Adrenal gland (tissue), 9 donors: ENCODE measurements at regions not wholly inside any gene's neighbourhood (a gene's known extent, or its start where the extent isn't known, plus 50 kb on each side); places are given as distances from the start of the nearest gene placed in this dataset.

ENCODE experiments used
- DNase-seq, 7 donors: peaks; one replicate each; pipeline ENCODE4 v3.0.0-alpha.2; 2019 to 2020
- H3K27ac ChIP-seq, 5 donors: fragments of 200-600 bp; sonication (generic) in 4 of 5; 1 replicate in 3 of 5; 2 replicates in 2 of 5; pipeline versions ENCODE4 v1.5.1 to v1.8.0; 2016 to 2020; ENCODE audit warnings: mild to moderate bottlenecking in 1 of 5
- H3K27me3 ChIP-seq: fragments of 200-600 bp; 2 replicates; pipeline ENCODE4 v1.8.0; 2021
- H3K36me3 ChIP-seq, 2 donors: fragments of 200-600 bp; replicated peaks in 1 of 2; 1 replicate in 1 of 2; 2 replicates in 1 of 2; pipeline versions ENCODE4 v1.5.1 to v1.8.0; 2018 to 2022
- H3K4me1 ChIP-seq, 2 donors: fragments of 200-600 bp; replicated peaks in 1 of 2; 1 replicate in 1 of 2; 2 replicates in 1 of 2; pipeline versions ENCODE4 v1.5.1 to v1.8.0; 2018 to 2021
- H3K4me3 ChIP-seq, 4 donors: fragments of 200-600 bp; sonication (generic) in 3 of 4; one replicate each; pipeline ENCODE4 v1.5.1; 2016 to 2018
- H3K9me3 ChIP-seq, 3 donors: fragments of 200-600 bp; sonication (generic) in 1 of 3; replicated peaks in 1 of 3; 1 replicate in 2 of 3; 2 replicates in 1 of 3; pipeline versions ENCODE4 v1.5.1 to v1.8.0; 2016 to 2021
- POLR2A ChIP-seq, 2 donors: fragments of 450-650 bp; IDR thresholded peaks; one replicate each; pipeline ENCODE4 v1.6.1; 2017; ENCODE audit warnings: antibody characterized with exemption in 2 of 2, mild to moderate bottlenecking in 2 of 2, moderate library complexity in 1 of 2
- WGBS, 4 donors: extraction: QIAGEN DNeasy Blood & Tissue Kit in 2 of 4; methylation state at CpG; one replicate each; pipeline versions ENCODE4 v1.1.5 to v1.1.7; 2013 to 2017; 5-methylcytosine and 5-hydroxymethylcytosine counted together
- intact Hi-C, 2 donors: fragments of 100-400 bp; cut with DNase I; formaldehyde crosslinking; loops; one replicate each; pipeline versions ENCODE4 v1.14.1 to v1.15.0; 2022 to 2023
- TF ChIP-seq, protein P1 (sequence below), 6 experiments: fragments of 450-650 bp in 4 of 6; fragments of 200-600 bp in 2 of 6; sonication (generic) in 1 of 6; IDR thresholded peaks; 1 replicate in 5 of 6; 2 replicates in 1 of 6; pipeline versions ENCODE4 v1.5.1 to v1.8.0; 2016 to 2021; ENCODE audit warnings: antibody characterized with exemption in 6 of 6, mild to moderate bottlenecking in 2 of 6, moderate library complexity in 1 of 6
- donor health status: healthy with polysubstance abuse.
- donor health status: Bipolar disorder and iron deficiency.
- donor health status: DM: yes; HTN: yes; CAD: no.
- donor health status: DM: no; HTN: no; CAD: no.
- donor health status: DM: no; HTN: no; CAD: no.

- Histone ChIP-seq H3K27me3 (no peaks in the 10 kb centered on the region), H3K4me1 (no peaks in the 10 kb centered on the region), H3K36me3 (no peaks in the 10 kb centered on the region), H3K27ac (no peak overlapping the region), H3K4me3 (no peak overlapping the region), H3K9me3 (no peaks in the 10 kb centered on the region)
- WGBS, 4 donors: 67 to 96% (median 90%) methylated on average over 2 of the region's 2 CpGs
- DNase-seq: no peak
- intact Hi-C loops: no loop called here
- TF ChIP-seq POLR2A (IDR thresholded peaks at IDR 0.05): no peak
- TF ChIP-seq, protein P1, sequence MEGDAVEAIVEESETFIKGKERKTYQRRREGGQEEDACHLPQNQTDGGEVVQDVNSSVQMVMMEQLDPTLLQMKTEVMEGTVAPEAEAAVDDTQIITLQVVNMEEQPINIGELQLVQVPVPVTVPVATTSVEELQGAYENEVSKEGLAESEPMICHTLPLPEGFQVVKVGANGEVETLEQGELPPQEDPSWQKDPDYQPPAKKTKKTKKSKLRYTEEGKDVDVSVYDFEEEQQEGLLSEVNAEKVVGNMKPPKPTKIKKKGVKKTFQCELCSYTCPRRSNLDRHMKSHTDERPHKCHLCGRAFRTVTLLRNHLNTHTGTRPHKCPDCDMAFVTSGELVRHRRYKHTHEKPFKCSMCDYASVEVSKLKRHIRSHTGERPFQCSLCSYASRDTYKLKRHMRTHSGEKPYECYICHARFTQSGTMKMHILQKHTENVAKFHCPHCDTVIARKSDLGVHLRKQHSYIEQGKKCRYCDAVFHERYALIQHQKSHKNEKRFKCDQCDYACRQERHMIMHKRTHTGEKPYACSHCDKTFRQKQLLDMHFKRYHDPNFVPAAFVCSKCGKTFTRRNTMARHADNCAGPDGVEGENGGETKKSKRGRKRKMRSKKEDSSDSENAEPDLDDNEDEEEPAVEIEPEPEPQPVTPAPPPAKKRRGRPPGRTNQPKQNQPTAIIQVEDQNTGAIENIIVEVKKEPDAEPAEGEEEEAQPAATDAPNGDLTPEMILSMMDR (IDR thresholded peaks at IDR 0.05): no peak
Measured at GRCh38 chr13:99883805-99884204, 87.8 kb downstream of the ZIC5 start.

GRCh38 chr13:99878921-99879610, 92.5 kb downstream of the ZIC5 start:
- 70 to 75% (median 72%) methylated on average over 13 of the region's 13 CpGs for WGBS, 4 donors
- Histone ChIP-seq H3K36me3 (no peaks in the 10 kb centered on the region), H3K27me3 (no peaks in the 10 kb centered on the region), H3K4me3 (no peak overlapping the region), H3K4me1 (no peaks in the 10 kb centered on the region), H3K9me3 (no peaks in the 10 kb centered on the region), H3K27ac (no peak overlapping the region)
- intact Hi-C loops: no loop called here
- TF ChIP-seq, protein P1 (IDR thresholded peaks at IDR 0.05): no peak
- TF ChIP-seq POLR2A (IDR thresholded peaks at IDR 0.05): no peak
- no peak for DNase-seq

DNA sequence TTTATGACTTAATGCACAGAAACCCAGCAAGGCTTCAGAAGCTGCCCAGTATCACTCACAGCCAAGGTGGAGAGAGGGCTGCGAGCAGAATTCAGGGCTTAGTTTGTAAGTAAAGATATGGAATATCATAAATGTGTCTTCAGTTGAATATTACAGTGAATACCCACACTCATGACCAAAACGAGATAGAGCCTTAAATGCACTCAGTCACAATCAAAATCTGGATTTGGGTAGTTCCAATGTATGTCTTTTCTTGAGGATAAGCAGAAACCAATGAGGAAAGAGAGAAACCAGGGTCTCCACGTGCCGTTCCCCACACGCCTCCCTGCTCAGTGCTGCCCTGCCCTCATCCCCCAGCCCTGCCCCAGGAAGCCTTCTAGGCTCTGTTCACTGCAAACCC, 94.9 kb downstream of the ZIC5 start:
- intact Hi-C loops: no loop called here
- H3K36me3 ChIP-seq: no peaks in the 10 kb centered on the region
- H3K9me3 ChIP-seq: no peaks in the 10 kb centered on the region
- H3K4me1 ChIP-seq: no peaks in the 10 kb centered on the region
- H3K27ac ChIP-seq: no peak overlapping the region
- TF ChIP-seq POLR2A (IDR thresholded peaks at IDR 0.05): no peak
- TF ChIP-seq, protein P1 (IDR thresholded peaks at IDR 0.05): no peak
- WGBS, 4 donors: 86 to 93% (median 90%) methylated on average over 5 of the region's 5 CpGs
- no peak overlapping the region for H3K4me3 ChIP-seq
- DNase-seq: no peak
- H3K27me3 ChIP-seq: no peaks in the 10 kb centered on the region

DNA sequence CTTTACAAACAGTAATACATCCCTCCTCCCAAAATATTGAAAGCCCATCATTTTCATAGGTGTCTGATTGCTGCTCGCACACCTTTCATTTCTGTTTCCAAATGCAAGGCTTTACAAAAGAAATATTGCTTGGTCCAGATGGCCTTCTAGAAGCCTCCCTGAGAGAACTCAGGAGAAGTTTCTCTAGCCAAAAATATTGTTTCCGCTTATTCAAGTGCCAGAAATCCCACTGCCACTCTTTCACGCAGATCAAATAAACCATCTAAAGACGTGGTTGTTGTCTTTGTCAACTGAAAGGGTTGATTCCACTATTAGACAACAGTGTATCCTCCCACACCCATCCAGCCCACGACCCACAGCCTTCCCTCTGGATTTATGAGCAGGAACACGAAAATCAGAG, 96.2 kb downstream of the ZIC5 start:
- no peak for DNase-seq
- Histone ChIP-seq H3K4me1 (no peaks in the 10 kb centered on the region), H3K9me3 (no peaks in the 10 kb centered on the region), H3K27ac (no peak overlapping the region), H3K36me3 (no peaks in the 10 kb centered on the region), H3K4me3 (no peak overlapping the region), H3K27me3 (no peaks in the 10 kb centered on the region)
- intact Hi-C loops: no loop called here
- no peak for TF ChIP-seq POLR2A (IDR thresholded peaks at IDR 0.05)
- TF ChIP-seq, protein P1 (IDR thresholded peaks at IDR 0.05): no peak
- WGBS, 4 donors: 89 to 94% (median 92%) methylated on average over 6 of the region's 6 CpGs
